ENCODE measurements at regions not wholly inside any gene's neighbourhood (a gene's known extent, or its start where the extent isn't known, plus 50 kb on each side); places are given as distances from the start of the nearest gene placed in this dataset.

GRCh38 chr1:94646141-94646643, 104.6 kb upstream of the F3 start:
- no peak overlapping the region for H2BK120ac ChIP-seq (ENCODE audit: low read depth, low read length)
- H3K4me3 ChIP-seq (ENCODE audit: low read length in 2 of 2), result no peak overlapping the region
- no peak overlapping the region for H2AK5ac ChIP-seq (ENCODE audit: low read depth, low read length)
- H2BK12ac ChIP-seq (ENCODE audit: low read length), result no peak overlapping the region
- H3K79me1 ChIP-seq (ENCODE audit: low read depth, low read length), result no peaks in the 10 kb centered on the region
- H3K4me2 ChIP-seq (ENCODE audit: insufficient read depth, low read length, poor library complexity, severe bottlenecking), result no peak overlapping the region
- H3K23ac ChIP-seq (ENCODE audit: low read depth, low read length, poor library complexity), result no peak overlapping the region
- H3K9me3 ChIP-seq (replicated peaks in 1 of 2; ENCODE audit: control insufficient read depth in 2 of 2, insufficient read depth in 1 of 2, low read depth in 1 of 2, low read length in 2 of 2), result peaks cover 1 to 3% of the 10 kb centered on the region in 2 donors
- WGBS, 2 donors (ENCODE audit: extremely low coverage in 2 of 2, insufficient read length in 2 of 2, insufficient replicate concordance in 1 of 2), result no CpG with 5 or more reads among the region's 4 CpGs
- H3K14ac ChIP-seq (ENCODE audit: low read length), result no peak overlapping the region
- no peak overlapping the region for H3K4ac ChIP-seq (ENCODE audit: low read length)
- no peak overlapping the region for H2BK5ac ChIP-seq (ENCODE audit: low read length)
- H4K8ac ChIP-seq (ENCODE audit: low read depth, low read length), result no peak overlapping the region
- H3K27ac ChIP-seq (replicated peaks; ENCODE audit: low read length), result no peak overlapping the region
- H3K4me1 ChIP-seq (ENCODE audit: control insufficient read depth in 2 of 2, insufficient read depth in 1 of 2, low read depth in 1 of 2, low read length in 2 of 2), result peaks cover 2 to 6% of the 10 kb centered on the region in 2 donors
- no peak overlapping the region for H2BK15ac ChIP-seq (ENCODE audit: low read length)
- DNase-seq (ENCODE audit: low spot score), result no peak
- H3K9ac ChIP-seq (ENCODE audit: low read depth, low read length, poor library complexity), result no peak overlapping the region
- H4K91ac ChIP-seq (ENCODE audit: low read depth, low read length, poor library complexity), result no peak overlapping the region
- no peak overlapping the region for H2AFZ ChIP-seq (ENCODE audit: low read length)
- H3K36me3 ChIP-seq (replicated peaks in 1 of 2; ENCODE audit: control insufficient read depth in 2 of 2, insufficient read depth in 2 of 2, low read length in 2 of 2), result no peaks in the 10 kb centered on the region
- no peak overlapping the region for H3K18ac ChIP-seq (ENCODE audit: low read length)
- H3K27me3 ChIP-seq (ENCODE audit: control insufficient read depth in 3 of 3, insufficient read depth in 3 of 3, low read depth in 1 of 3, low read length in 3 of 3), result no peaks in the 10 kb centered on the region

- H2AFZ ChIP-seq (ENCODE audit: low read length), result no peak overlapping the region
- no peak overlapping the region for H3K4me3 ChIP-seq (ENCODE audit: low read length in 2 of 2)
- H3K4ac ChIP-seq (ENCODE audit: low read length), result no peak overlapping the region
- H2BK15ac ChIP-seq (ENCODE audit: low read length), result no peak overlapping the region
- no peak for DNase-seq (ENCODE audit: low spot score)
- no peak overlapping the region for H3K9ac ChIP-seq (ENCODE audit: low read depth, low read length, poor library complexity)
- H3K4me2 ChIP-seq (ENCODE audit: insufficient read depth, low read length, poor library complexity, severe bottlenecking), result no peak overlapping the region
- no peak overlapping the region for H2BK120ac ChIP-seq (ENCODE audit: low read depth, low read length)
- no peak overlapping the region for H3K23ac ChIP-seq (ENCODE audit: low read depth, low read length, poor library complexity)
- peaks cover 1 to 3% of the 10 kb centered on the region in 2 donors for H3K9me3 ChIP-seq (replicated peaks in 1 of 2; ENCODE audit: control insufficient read depth in 2 of 2, insufficient read depth in 1 of 2, low read depth in 1 of 2, low read length in 2 of 2)
- no peak overlapping the region for H3K14ac ChIP-seq (ENCODE audit: low read length)
- WGBS, 2 donors (ENCODE audit: extremely low coverage in 2 of 2, insufficient read length in 2 of 2, insufficient replicate concordance in 1 of 2), result no CpG with 5 or more reads among the region's 5 CpGs
- no peak overlapping the region for H4K91ac ChIP-seq (ENCODE audit: low read depth, low read length, poor library complexity)
- no peaks in the 10 kb centered on the region for H3K36me3 ChIP-seq (replicated peaks in 1 of 2; ENCODE audit: control insufficient read depth in 2 of 2, insufficient read depth in 2 of 2, low read length in 2 of 2)
- H2BK5ac ChIP-seq (ENCODE audit: low read length), result no peak overlapping the region
- no peak overlapping the region for H3K27ac ChIP-seq (replicated peaks; ENCODE audit: low read length)
- H3K79me1 ChIP-seq (ENCODE audit: low read depth, low read length), result no peaks in the 10 kb centered on the region
- H4K8ac ChIP-seq (ENCODE audit: low read depth, low read length), result no peak overlapping the region
- no peak overlapping the region for H3K18ac ChIP-seq (ENCODE audit: low read length)
- H2AK5ac ChIP-seq (ENCODE audit: low read depth, low read length), result no peak overlapping the region
- H3K4me1 ChIP-seq (ENCODE audit: control insufficient read depth in 2 of 2, insufficient read depth in 1 of 2, low read depth in 1 of 2, low read length in 2 of 2), result peaks cover 2 to 6% of the 10 kb centered on the region in 2 donors
- no peak overlapping the region for H2BK12ac ChIP-seq (ENCODE audit: low read length)
- no peaks in the 10 kb centered on the region for H3K27me3 ChIP-seq (ENCODE audit: control insufficient read depth in 3 of 3, insufficient read depth in 3 of 3, low read depth in 1 of 3, low read length in 3 of 3)
Observed at GRCh38 chr1:94644352-94644751, 102.8 kb upstream of the F3 start.

- Histone ChIP-seq H2BK5ac (ENCODE audit: low read length) (no peak overlapping the region), H2BK120ac (ENCODE audit: low read depth, low read length) (no peak overlapping the region), H3K79me1 (ENCODE audit: low read depth, low read length) (no peaks in the 10 kb centered on the region), H3K4ac (ENCODE audit: low read length) (no peak overlapping the region), H3K14ac (ENCODE audit: low read length) (no peak overlapping the region), H3K9ac (ENCODE audit: low read depth, low read length, poor library complexity) (no peak overlapping the region), H3K4me2 (ENCODE audit: insufficient read depth, low read length, poor library complexity, severe bottlenecking) (no peak overlapping the region), H3K4me1 (ENCODE audit: control insufficient read depth in 2 of 2, insufficient read depth in 1 of 2, low read depth in 1 of 2, low read length in 2 of 2) (peaks cover 2 to 6% of the 10 kb centered on the region in 2 donors), H3K18ac (ENCODE audit: low read length) (no peak overlapping the region), H3K27me3 (ENCODE audit: control insufficient read depth in 3 of 3, insufficient read depth in 3 of 3, low read depth in 1 of 3, low read length in 3 of 3) (no peaks in the 10 kb centered on the region), H2AFZ (ENCODE audit: low read length) (no peak overlapping the region), H3K23ac (ENCODE audit: low read depth, low read length, poor library complexity) (no peak overlapping the region), H3K27ac (replicated peaks; ENCODE audit: low read length) (no peak overlapping the region), H3K36me3 (replicated peaks in 1 of 2; ENCODE audit: control insufficient read depth in 2 of 2, insufficient read depth in 2 of 2, low read length in 2 of 2) (no peaks in the 10 kb centered on the region), H4K91ac (ENCODE audit: low read depth, low read length, poor library complexity) (no peak overlapping the region), H2AK5ac (ENCODE audit: low read depth, low read length) (no peak overlapping the region), H4K8ac (ENCODE audit: low read depth, low read length) (no peak overlapping the region), H3K4me3 (ENCODE audit: low read length in 2 of 2) (no peak overlapping the region), H2BK12ac (ENCODE audit: low read length) (no peak overlapping the region), H2BK15ac (ENCODE audit: low read length) (no peak overlapping the region), H3K9me3 (replicated peaks in 1 of 2; ENCODE audit: control insufficient read depth in 2 of 2, insufficient read depth in 1 of 2, low read depth in 1 of 2, low read length in 2 of 2) (peaks cover 1 to 3% of the 10 kb centered on the region in 2 donors)
- WGBS, 2 donors (ENCODE audit: extremely low coverage in 2 of 2, insufficient read length in 2 of 2, insufficient replicate concordance in 1 of 2), result no CpG with 5 or more reads among the region's 7 CpGs
- no peak for DNase-seq (ENCODE audit: low spot score)
Observed at GRCh38 chr1:94643819-94644218, 102.3 kb upstream of the F3 start.

- H3K14ac ChIP-seq (ENCODE audit: low read length), result no peak overlapping the region
- H3K27ac ChIP-seq (replicated peaks; ENCODE audit: low read length), result no peak overlapping the region
- no peaks in the 10 kb centered on the region for H3K27me3 ChIP-seq (ENCODE audit: control insufficient read depth in 3 of 3, insufficient read depth in 3 of 3, low read depth in 1 of 3, low read length in 3 of 3)
- H3K9ac ChIP-seq (ENCODE audit: low read depth, low read length, poor library complexity), result no peak overlapping the region
- no peak overlapping the region for H2BK15ac ChIP-seq (ENCODE audit: low read length)
- no peak overlapping the region for H2BK120ac ChIP-seq (ENCODE audit: low read depth, low read length)
- no peak overlapping the region for H3K4ac ChIP-seq (ENCODE audit: low read length)
- no peak overlapping the region for H2AK5ac ChIP-seq (ENCODE audit: low read depth, low read length)
- no peak overlapping the region for H2AFZ ChIP-seq (ENCODE audit: low read length)
- no peak for DNase-seq (ENCODE audit: low spot score)
- no peak overlapping the region for H3K18ac ChIP-seq (ENCODE audit: low read length)
- no peak overlapping the region for H3K4me3 ChIP-seq (ENCODE audit: low read length in 2 of 2)
- H3K9me3 ChIP-seq (replicated peaks in 1 of 2; ENCODE audit: control insufficient read depth in 2 of 2, insufficient read depth in 1 of 2, low read depth in 1 of 2, low read length in 2 of 2), result peaks cover 1 to 3% of the 10 kb centered on the region in 2 donors
- no peak overlapping the region for H4K91ac ChIP-seq (ENCODE audit: low read depth, low read length, poor library complexity)
- peaks cover 2 to 6% of the 10 kb centered on the region in 2 donors for H3K4me1 ChIP-seq (ENCODE audit: control insufficient read depth in 2 of 2, insufficient read depth in 1 of 2, low read depth in 1 of 2, low read length in 2 of 2)
- H3K79me1 ChIP-seq (ENCODE audit: low read depth, low read length), result no peaks in the 10 kb centered on the region
- WGBS, 2 donors (ENCODE audit: extremely low coverage in 2 of 2, insufficient read length in 2 of 2, insufficient replicate concordance in 1 of 2), result no CpG with 5 or more reads among the region's 6 CpGs
- no peak overlapping the region for H4K8ac ChIP-seq (ENCODE audit: low read depth, low read length)
- H2BK12ac ChIP-seq (ENCODE audit: low read length), result no peak overlapping the region
- H3K23ac ChIP-seq (ENCODE audit: low read depth, low read length, poor library complexity), result no peak overlapping the region
- H2BK5ac ChIP-seq (ENCODE audit: low read length), result no peak overlapping the region
- H3K36me3 ChIP-seq (replicated peaks in 1 of 2; ENCODE audit: control insufficient read depth in 2 of 2, insufficient read depth in 2 of 2, low read length in 2 of 2), result no peaks in the 10 kb centered on the region
- H3K4me2 ChIP-seq (ENCODE audit: insufficient read depth, low read length, poor library complexity, severe bottlenecking), result no peak overlapping the region
Observed at GRCh38 chr1:94642617-94643321, 101.2 kb upstream of the F3 start.

All from neuronal stem cell (in vitro differentiated cells).